Jurkat, Clone E6-1 (cell line): ENCODE measurements at regions not wholly inside any gene's neighbourhood (a gene's known extent, or its start where the extent isn't known, plus 50 kb on each side); places are given as distances from the start of the nearest gene placed in this dataset.
"Not testable (repeated sequence)": the region's sequence is repeated elsewhere in the genome, so short reads cannot be mapped to it uniquely, and the experiment has no call there.

ENCODE experiments used
- DNase-seq: peaks from one replicate; pipeline ENCODE4 v3.0.0-alpha.2; 2011; ENCODE audit warnings: low read depth, low spot score
- H3K4me3 ChIP-seq: 2 replicates; pipeline ENCODE4 v1.5.1; 2011; ENCODE audit warnings: mild to moderate bottlenecking, low read length, control low read depth, moderate library complexity

DNA sequence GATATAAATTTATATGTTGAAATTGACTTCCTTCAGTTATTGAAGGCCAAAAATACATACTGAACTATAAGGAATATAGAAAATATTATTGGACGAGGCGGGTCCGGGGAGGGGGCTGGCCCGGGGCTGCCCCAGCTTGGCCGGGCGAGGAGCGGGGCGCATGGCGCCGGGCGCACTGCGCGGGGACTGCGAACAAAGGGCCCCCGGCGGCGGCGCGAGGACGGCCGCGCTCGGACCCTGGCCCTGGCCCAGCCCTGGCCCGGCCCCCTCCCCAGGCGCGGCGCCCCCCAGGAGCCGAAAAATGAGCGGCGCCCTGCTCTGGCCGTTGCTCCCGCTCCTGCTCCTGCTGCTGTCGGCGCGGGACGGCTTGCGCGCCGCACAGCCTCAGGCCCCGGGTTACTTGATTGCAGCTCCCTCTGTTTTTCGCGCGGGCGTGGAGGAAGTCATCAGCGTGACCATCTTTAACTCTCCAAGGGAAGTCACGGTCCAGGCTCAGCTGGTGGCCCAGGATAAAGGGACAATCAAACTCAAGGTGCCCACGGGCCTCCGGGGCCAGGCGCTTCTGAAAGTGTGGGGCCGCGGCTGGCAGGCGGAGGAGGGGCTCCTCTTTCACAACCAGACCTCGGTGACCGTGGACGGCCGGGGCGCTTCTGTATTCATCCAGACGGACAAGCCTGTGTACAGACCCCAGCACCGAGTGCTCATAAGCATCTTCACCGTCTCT lies 1247.6 kb upstream of the PHF14 start:
- H3K4me3 ChIP-seq, DNase-seq: not testable (repeated sequence)

DNA sequence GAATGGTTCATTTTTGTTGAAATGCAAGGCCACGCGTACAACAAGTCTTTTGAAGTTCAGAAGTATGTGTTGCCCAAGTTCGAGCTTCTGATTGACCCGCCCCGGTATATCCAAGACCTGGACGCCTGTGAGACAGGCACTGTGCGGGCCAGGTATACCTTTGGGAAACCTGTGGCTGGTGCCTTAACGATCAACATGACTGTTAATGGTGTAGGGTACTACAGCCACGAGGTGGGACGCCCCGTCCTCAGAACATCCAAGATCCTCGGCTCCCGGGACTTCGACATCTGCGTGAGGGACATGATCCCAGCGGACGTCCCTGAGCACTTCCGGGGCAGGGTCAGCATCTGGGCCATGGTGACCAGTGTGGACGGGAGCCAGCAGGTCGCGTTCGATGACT lies 1246.9 kb upstream of the PHF14 start:
- H3K4me3 ChIP-seq, DNase-seq: not testable (repeated sequence)

DNA sequence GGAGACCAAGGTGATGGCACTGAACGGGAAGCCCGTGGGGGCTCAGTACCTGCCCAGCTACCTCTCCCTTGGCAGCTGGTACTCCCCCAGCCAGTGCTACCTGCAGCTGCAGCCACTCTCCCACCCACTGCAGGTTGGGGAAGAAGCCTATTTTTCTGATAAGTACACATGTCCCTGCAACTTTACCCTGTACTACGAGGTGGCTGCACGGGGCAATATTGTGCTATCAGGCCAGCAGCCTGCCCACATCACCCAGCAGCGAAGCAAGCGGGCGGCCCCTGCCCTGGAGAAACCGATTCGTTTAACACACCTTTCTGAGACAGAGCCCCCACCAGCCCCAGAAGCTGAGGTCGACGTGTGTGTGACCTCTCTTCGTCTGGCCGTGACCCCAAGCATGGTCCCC lies 1246.2 kb upstream of the PHF14 start:
- not testable (repeated sequence) for DNase-seq, H3K4me3 ChIP-seq

DNA sequence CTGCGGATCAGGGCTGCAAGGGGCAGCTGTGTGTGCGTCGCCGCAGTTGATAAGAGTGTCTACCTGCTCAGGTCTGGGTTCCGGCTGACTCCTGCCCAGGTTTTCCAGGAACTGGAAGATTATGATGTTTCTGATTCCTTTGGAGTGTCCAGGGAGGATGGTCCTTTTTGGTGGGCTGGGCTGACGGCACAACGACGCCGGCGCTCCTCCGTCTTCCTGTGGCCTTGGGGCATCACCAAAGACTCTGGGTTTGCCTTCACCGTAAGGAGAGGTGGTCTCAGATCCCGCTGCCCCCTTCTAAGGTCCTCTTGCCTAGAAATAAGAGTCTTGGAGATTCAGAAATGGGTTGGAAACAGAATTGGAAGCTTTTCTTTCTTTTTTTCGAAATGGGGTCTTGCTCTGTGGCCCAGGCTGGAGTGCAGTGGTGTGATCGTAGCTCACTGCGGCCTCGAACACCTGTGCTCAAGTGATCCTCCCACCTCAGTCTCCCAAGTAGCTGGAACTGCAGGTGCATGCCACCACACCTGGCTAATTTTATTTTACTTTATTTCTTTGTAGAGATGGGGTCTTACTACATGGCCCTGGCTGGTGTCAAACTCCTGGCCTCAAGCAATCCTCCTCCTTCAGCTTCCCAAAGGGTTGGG lies 1245.5 kb upstream of the PHF14 start:
- DNase-seq, H3K4me3 ChIP-seq: not testable (repeated sequence)

DNA sequence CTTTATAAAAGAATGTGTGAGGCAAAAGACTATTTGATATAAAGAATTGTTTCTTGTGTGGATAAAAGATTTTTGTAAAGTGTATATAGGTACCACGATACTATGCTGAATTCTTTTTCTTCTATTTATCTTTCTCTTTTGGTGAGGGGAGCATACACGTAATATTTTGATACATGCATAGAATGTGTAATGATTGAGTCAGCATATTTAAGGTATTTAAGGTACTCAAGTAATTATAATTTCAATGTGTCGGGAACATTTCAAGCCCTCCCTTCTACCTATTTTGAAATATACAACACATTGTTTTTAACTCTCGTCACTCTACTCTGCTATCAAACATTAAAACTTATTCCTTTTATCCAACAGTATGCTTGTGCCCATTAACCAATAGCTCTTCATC lies 1221.6 kb upstream of the PHF14 start:
- DNase-seq, result no peak
- H3K4me3 ChIP-seq, result no peak overlapping the region

DNA sequence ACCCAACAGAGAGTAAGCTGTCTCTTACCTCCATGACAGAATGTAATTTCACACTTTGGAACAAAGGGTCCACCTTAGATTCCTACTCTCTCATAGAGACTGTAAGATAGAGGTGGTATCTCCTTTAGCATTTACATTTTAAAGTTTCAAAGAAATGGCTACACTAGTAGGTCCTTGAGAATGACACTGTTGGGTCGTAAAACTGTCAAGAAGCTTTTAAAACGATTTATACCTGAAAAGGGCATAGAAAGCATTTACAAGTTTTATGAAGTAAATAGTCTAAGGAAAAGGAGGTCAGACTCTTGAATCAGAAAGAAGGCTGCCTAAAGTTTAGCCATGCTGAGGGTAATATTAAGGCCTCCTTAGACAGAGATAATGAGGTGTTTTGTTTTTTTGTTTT lies 1212.4 kb upstream of the PHF14 start:
- no peak overlapping the region for H3K4me3 ChIP-seq
- no peak for DNase-seq

DNA sequence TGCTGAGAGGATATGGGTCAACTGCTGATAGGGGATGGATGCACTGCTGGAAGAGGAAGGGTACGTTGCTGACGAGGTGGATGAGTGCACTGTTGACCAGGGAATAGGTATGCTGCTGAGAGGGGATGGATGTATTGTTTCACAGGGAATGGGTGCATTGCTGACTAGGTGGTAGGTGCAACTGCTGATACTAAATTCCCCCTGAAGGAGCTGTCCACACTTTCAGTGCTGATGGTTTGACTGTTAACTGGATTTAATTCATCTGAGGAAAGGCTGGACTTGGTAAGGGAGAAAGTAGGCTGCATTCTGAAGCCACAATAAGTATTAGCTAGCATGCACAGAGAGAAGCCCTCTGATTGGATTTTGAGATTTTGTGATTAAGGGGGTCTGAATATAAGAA lies 1196.8 kb upstream of the PHF14 start:
- DNase-seq, result no peak
- no peak overlapping the region for H3K4me3 ChIP-seq

DNA sequence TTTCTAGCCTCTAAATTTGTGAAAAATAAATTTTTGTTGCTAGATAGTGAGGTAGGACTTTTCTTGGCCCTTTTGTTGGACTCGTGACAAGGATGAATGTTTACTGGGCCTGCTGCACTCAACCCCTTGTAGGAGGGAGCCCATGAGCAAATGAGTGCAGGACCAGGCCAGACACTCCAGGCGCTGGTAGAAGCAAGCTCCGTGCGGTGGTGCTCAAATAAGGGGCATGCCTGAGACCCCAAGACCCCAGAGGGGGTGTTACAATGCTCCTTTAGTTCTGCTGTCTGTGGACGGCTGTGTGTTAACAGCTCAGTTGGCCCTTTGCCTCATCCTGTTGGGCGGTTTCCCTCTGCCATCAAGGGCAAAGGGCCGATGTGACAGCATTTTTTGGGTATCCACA lies 1195.3 kb upstream of the PHF14 start:
- no peak for DNase-seq
- H3K4me3 ChIP-seq, result no peak overlapping the region

DNA sequence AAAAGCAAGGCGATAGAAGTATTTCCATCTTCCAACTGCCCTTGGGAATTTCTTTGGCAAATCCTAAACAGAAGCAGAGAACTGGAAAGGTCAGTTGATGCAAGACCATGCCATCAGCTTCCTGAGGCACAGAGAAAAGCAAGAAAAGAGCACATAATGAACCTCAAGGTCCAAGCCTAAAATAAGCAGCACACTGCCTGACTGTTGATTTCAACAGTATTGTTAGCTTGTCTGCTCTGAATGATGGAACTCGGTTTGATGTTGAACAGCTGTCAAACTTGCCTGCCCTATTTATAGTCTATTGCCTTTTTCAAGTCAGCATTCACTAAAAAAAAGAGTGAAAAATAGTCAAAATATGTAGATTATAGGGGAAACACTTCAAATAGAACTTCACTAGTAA lies 1192.0 kb upstream of the PHF14 start:
- H3K4me3 ChIP-seq, result no peak overlapping the region
- DNase-seq, result no peak

DNA sequence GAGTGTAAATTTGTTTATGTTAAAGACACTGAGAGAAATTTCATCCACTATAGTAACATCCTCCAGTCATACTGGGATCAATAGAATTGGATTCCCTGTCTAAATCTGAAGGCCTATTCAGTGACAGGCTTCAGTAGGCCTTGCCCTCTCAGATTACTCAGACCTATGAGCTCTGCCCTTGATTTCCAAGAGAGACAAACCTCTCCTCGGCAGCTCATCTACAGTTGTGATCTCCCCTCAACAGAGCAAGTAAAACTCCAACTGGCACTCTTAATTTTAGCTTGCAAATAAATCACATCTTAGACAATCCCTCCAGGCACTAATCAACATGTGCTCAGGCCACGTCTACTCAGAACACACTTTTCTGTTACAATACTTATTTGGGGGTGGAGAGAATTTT lies 1191.4 kb upstream of the PHF14 start:
- H3K4me3 ChIP-seq, result no peak overlapping the region
- DNase-seq, result no peak

DNA sequence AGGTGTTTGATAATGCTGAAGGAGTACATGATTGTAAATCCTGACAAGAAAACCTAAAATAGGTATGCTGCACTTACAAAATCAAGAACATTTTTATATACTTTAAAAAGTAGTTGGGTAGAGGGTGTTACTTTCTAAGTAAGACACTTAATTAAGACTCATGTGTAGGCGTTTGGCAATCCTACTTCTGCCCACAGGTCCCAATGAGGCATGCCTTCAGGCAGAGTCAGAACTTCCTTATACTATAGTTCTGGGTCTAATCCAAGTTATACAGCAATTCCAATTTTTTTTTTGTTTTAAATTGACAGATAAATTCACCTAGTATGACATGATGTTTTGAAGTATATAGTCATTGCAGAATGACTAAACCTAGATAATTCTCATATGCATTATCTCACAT lies 1188.5 kb upstream of the PHF14 start:
- no peak overlapping the region for H3K4me3 ChIP-seq
- DNase-seq, result no peak

DNA sequence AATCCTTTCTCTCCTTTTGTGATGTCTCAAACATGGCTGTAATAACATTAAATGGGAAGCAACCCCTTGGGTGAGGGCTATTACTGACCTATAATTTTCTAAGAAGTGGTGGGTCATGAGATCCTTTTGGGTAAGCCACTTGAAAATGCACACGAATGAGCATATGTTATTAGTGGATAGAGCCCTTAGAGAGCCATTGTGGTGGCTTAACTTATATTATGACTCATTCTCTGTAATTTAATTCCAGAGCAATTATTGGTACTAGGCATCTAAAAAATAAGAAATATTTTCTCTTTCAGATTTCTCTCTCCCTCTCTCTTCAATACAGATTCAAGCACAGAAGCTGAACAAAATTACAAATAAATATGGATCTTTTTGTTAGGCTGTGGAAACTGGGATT lies 1177.4 kb upstream of the PHF14 start:
- no peak for DNase-seq

DNA sequence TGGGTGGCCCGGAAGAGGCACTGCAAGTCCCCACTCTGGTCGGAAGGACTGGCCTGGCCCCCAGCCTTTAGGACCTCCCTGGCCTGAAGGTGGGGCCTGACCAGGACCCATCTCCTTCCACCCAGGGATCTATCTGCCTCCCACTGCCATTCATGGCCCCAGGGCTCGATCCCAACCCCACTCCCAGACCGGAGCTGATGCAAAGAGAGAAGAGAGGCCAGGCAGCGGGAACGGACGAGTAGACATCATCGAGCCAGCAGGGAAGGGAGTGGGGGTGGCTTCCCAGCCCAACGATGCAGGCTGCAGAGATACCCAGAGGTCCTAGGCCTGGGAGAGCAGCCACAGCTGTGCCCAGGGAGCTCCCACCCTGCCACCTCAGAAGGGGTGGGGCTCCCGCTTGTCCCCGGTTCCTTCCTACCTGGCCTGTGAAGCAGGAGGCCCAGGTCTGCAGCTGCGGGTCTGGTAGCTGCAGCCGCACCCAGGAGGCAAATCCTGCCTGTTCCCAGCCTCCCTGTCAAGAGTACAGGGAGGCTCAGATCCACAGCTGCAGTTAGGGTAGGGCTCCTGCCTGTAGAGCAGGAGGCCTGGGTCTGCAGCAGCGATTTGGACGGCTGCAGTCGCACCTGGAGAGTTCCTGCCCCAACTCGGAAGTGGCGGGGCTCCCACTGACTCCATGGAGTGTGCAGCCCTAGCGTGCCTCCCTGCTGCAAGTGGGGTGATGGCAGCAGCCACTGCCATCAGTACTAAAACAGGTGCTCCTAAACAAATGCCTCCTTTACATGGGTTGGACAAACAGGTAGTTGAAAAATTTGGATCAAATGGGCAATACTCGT lies 1151.0 kb upstream of the PHF14 start:
- H3K4me3 ChIP-seq, result no peak overlapping the region
- no peak for DNase-seq

More for the DNA sequence above, 1177.4 kb upstream of the PHF14 start:
- H3K4me3 ChIP-seq, result no peak overlapping the region

DNA sequence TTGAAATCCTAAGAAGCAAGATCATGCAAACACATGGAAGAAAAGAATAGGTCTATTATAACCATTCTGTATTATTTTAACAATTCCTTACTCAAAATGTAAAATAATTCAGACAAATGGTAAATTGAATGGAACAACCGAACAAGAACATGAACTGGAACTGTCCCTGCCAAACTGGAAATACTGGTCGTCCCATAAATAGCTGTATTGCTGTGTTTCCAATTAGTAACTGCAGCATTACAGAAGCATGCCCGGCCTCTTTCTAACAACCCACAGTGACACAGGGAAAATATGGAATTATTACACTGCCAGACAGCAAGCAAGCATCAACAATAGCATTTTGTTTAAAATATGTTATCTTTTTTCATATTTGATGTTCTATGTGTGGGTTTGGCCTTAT lies 1138.5 kb upstream of the PHF14 start:
- no peak overlapping the region for H3K4me3 ChIP-seq
- no peak for DNase-seq

DNA sequence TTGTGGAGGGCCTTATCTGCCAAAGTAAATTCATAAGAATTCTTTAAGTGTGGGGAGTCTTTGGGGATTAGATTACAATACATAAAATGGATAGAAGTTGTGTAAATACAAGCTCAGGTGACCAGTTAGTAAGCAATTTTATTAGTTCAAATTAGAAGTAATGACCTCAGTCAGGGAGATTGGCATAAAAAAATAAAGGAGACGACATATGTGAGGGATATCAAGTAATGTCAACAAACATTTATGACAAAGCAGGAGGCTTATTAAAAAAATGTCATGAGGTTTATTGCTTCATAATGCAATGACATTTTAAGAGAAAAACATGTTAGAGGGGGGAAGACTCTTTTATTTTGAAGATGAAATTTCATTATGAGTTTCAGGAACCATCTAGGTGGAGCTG lies 1137.0 kb upstream of the PHF14 start:
- DNase-seq, result no peak

DNA sequence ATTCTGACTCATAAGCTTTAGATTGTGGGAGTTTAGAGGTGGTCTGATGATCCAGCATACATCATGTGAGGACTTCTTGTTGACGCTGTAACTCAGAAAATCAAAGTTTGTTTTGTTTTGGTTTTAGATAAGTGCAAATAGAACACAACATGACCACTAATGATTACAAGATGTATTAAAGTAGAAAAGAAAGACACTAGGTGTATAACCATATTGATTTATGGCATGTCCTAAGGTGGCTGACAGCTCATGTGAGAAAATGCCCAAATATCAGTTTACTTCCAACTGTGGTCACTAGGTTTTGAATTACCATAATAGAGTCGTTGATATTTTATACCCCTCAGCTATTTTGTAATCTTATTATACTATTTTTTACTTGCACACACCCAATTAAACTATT lies 1131.4 kb upstream of the PHF14 start:
- H3K4me3 ChIP-seq, result no peak overlapping the region
- no peak for DNase-seq

More for the DNA sequence above, 1137.0 kb upstream of the PHF14 start:
- no peak overlapping the region for H3K4me3 ChIP-seq

DNA sequence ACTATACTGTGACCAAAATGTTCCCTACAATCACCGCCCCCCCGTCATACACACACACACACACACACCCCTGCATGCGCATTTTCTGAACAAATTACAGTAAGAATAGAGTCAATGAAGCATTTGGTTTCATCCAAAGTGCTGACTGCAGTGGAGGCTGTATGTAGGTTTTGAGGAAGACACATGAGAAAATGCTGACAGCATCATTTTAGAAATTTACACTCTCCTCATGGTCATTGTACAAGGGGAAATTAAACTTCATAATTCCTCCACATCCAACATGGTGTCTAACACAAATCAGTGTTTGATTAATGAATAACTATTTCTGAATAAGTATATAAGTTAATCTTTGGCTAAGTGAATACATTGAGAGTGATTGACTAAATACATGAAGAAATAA lies 1126.8 kb upstream of the PHF14 start:
- no peak overlapping the region for H3K4me3 ChIP-seq
- DNase-seq, result no peak

DNA sequence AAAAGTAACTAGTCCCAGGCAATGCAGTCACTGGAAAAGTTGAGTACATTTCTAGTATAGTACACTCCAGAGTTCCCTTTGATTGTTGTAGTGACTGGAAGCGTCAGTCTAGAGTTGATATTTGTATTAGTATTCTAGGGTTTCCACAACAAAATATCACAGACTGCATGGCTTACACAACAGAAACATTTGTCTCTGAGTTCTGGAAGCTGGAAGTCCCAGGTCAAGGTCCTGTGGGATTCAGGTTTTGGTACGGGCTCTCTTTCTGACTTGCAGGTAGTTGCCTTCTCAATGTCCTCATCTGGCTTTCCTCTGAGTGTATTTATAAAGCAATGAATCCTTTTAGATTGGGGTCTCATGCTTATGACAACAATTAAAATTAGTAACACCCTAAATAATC lies 1119.1 kb upstream of the PHF14 start:
- DNase-seq, result no peak
- no peak overlapping the region for H3K4me3 ChIP-seq

DNA sequence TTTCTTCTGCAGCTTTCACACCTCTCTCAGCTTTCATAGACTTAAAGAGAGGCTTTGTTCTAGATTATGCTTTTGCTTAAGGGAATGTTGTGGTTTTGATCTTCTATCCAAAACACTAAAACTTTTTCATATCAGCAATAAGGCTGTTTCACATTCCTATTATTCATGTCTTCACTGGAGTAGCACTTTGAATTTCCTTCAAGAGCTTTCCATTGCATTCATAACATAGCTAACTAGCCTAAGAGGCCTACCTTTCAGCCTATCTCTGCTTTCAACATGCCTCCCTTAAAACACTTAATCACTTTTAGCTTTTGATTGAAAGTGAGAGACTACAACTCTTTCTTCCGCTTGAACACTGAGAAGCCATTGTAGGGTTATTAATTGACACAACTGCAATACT lies 1117.0 kb upstream of the PHF14 start:
- no peak for DNase-seq

DNA sequence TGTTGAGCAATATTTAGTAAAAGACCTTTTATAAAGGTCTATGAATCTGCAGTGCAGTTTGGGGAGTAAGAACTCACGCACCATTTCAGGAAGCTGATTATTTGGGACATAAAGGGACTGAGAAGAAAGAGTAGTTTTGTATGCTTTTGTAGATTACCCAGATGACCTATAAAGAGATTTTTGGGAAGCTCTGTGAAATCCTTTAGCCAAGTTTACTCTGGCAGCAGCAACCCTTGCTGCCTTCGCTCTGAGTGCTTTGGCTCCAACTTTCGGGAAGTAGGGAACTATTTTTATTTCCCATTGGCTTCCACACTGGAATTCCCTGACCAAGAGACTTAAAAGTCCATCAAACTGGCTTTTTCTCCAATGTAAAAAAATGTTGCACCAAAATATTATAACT lies 1110.1 kb upstream of the PHF14 start:
- DNase-seq, result no peak
- no peak overlapping the region for H3K4me3 ChIP-seq

More for the DNA sequence above, 1117.0 kb upstream of the PHF14 start:
- H3K4me3 ChIP-seq, result no peak overlapping the region
